GM12878 (cell line): ENCODE measurements at regions not wholly inside any gene's neighbourhood (a gene's known extent, or its start where the extent isn't known, plus 50 kb on each side); places are given as distances from the start of the nearest gene placed in this dataset.

Experiments
- ATF3 ChIP-seq: IDR thresholded peaks from 2 replicates; pipeline ENCODE4 v1.6.1; 2011; ENCODE audit warnings: low read depth, mild to moderate bottlenecking, low read length, moderate library complexity, borderline replicate concordance; ENCODE audit errors: extremely low read depth
- CBX5 ChIP-seq: sonication (generic); IDR thresholded peaks from 2 replicates; pipeline ENCODE4 v1.6.1; 2016; ENCODE audit warnings: low read depth, moderate library complexity, mild to moderate bottlenecking, inconsistent platforms
- CTCF ChIP-seq, 3 experiments: IDR thresholded peaks in 2 of 3; conservative IDR thresholded peaks in 1 of 3; 2 replicates each; pipeline ENCODE4 v1.5.1; 2011; ENCODE audit warnings: low read depth in 3 of 3, low read length in 3 of 3, mild to moderate bottlenecking in 3 of 3, control low read depth in 2 of 3, moderate library complexity in 2 of 3, inconsistent platforms in 1 of 3, mixed read lengths in 1 of 3; ENCODE audit not compliant: control insufficient read depth in 2 of 3, insufficient read depth in 1 of 3; ENCODE audit errors: extremely low read depth in 1 of 3
- MLLT1 ChIP-seq: fragments of 450-650 bp; IDR thresholded peaks from 2 replicates; pipeline ENCODE4 v1.6.1; 2016; ENCODE audit warnings: mild to moderate bottlenecking
- NR2C1 ChIP-seq: fragments of 450-650 bp; IDR thresholded peaks from 2 replicates; pipeline ENCODE4 v1.6.1; 2017; ENCODE audit warnings: antibody characterized with exemption, mild to moderate bottlenecking, moderate library complexity
- PKNOX1 ChIP-seq: fragments of 450-650 bp; IDR thresholded peaks from 2 replicates; pipeline ENCODE4 v1.6.1; 2016; ENCODE audit warnings: mild to moderate bottlenecking
- RBBP5 ChIP-seq: fragments of 200-600 bp; sonication (generic); conservative IDR thresholded peaks from 2 replicates; pipeline ENCODE4 v1.6.1; 2016
- RCOR1 ChIP-seq: conservative IDR thresholded peaks from 2 replicates; pipeline ENCODE4 v1.6.1; 2012; ENCODE audit warnings: low read depth, low read length, improper control_type of control experiment
- STAT1 ChIP-seq: fragments of 450-650 bp; conservative IDR thresholded peaks from 2 replicates; pipeline ENCODE4 v1.6.1; 2014; ENCODE audit warnings: antibody characterized with exemption, mild to moderate bottlenecking

GRCh38 chr2:143881246-143881645 lies 638.7 kb downstream of the ZEB2 start (continued):
- TF ChIP-seq CTCF (IDR thresholded peaks at IDR 0.05 in 2 of 3, conservative IDR thresholded peaks at IDR 0.05 in 1 of 3; ENCODE audit: control insufficient read depth in 2 of 3, extremely low read depth in 1 of 3, insufficient read depth in 1 of 3, low read depth in 3 of 3, low read length in 3 of 3) = no peak
- no peak for TF ChIP-seq NR2C1
- no peak for TF ChIP-seq MLLT1
- TF ChIP-seq RBBP5 = no peak
- no peak for TF ChIP-seq ATF3
- TF ChIP-seq STAT1 = no peak
- TF ChIP-seq CBX5 = no peak
- TF ChIP-seq PKNOX1 = no peak
- no peak for TF ChIP-seq RCOR1
